HEK293 (cell line): ENCODE measurements at regions not wholly inside any gene's neighbourhood (a gene's known extent, or its start where the extent isn't known, plus 50 kb on each side); places are given as distances from the start of the nearest gene placed in this dataset.

Experiments
- CTCF ChIA-PET: fragments of 350-600 bp; formaldehyde crosslinking; extraction: SDS; loops from one replicate; lab custom pipeline; 2021; ENCODE audit warnings: antibody characterized with exemption; lab: Yijun Ruan, JAX
- POLR2A ChIA-PET: fragments of 300-600 bp; formaldehyde crosslinking; extraction: SDS; loops from one replicate; lab custom pipeline; 2020; ENCODE audit warnings: antibody characterized with exemption, inconsistent platforms; lab: Yijun Ruan, JAX
- H3K27ac ChIP-seq: fragments of 200-500 bp; sonication (Bioruptor generic); 2 replicates; pipeline ENCODE4 v1.5.1; 2014; ENCODE audit warnings: low read depth, low read length, control low read depth, inconsistent platforms; ENCODE audit errors: extremely low read depth
- H3K36me3 ChIP-seq, 2 experiments: fragments of 200-500 bp in 1 of 2; sonication (Bioruptor generic) in 1 of 2; 1 replicate in 1 of 2; 2 replicates in 1 of 2; pipeline ENCODE4 v1.5.1; 2014 to 2017; ENCODE audit warnings: inconsistent platforms in 2 of 2, low read length in 2 of 2; ENCODE audit not compliant: control insufficient read depth in 2 of 2, insufficient read depth in 1 of 2
- H3K4me1 ChIP-seq: fragments of 200-500 bp; sonication (Bioruptor generic); 2 replicates; pipeline ENCODE4 v1.5.1; 2014; ENCODE audit warnings: mild to moderate bottlenecking, low read length, inconsistent platforms; ENCODE audit not compliant: control insufficient read depth, insufficient read depth
- H3K4me3 ChIP-seq: 2 replicates; pipeline ENCODE4 v1.5.1; 2011; ENCODE audit warnings: low read depth, mild to moderate bottlenecking, control low read depth, low read length, moderate library complexity
- H3K9me3 ChIP-seq: fragments of 200-500 bp; sonication (Bioruptor generic); 2 replicates; pipeline ENCODE4 v1.5.1; 2014; ENCODE audit warnings: low read depth, low read length, inconsistent platforms; ENCODE audit not compliant: control insufficient read depth, insufficient read depth
- KLF16 ChIP-seq: fragments of 450-650 bp; formaldehyde crosslinking; IDR thresholded peaks from 2 replicates; pipeline ENCODE4 v1.5.1; 2017; ENCODE audit warnings: missing biosample characterization, missing genetic modification characterization
- KLF7 ChIP-seq: fragments of 450-650 bp; formaldehyde crosslinking; IDR thresholded peaks from 2 replicates; pipeline ENCODE4 v1.5.1; 2016; ENCODE audit warnings: missing biosample characterization, missing genetic modification characterization, borderline replicate concordance
- SETDB1 ChIP-seq: IDR thresholded peaks from one replicate; pipeline ENCODE4 v1.6.1; 2017; ENCODE audit warnings: mild to moderate bottlenecking, low read length, moderate library complexity, mixed read lengths; ENCODE audit not compliant: insufficient read length
- WT1 ChIP-seq: fragments of 450-650 bp; formaldehyde crosslinking; IDR thresholded peaks from 2 replicates; pipeline ENCODE4 v1.5.1; 2016; ENCODE audit warnings: missing biosample characterization, missing genetic modification characterization
- ZBTB11 ChIP-seq: fragments of 450-650 bp; formaldehyde crosslinking; conservative IDR thresholded peaks from 2 replicates; pipeline ENCODE4 v1.5.1; 2016; ENCODE audit warnings: low read depth, missing biosample characterization, missing genetic modification characterization
- ZFP3 ChIP-seq: fragments of 450-650 bp; formaldehyde crosslinking; IDR thresholded peaks from 2 replicates; pipeline ENCODE4 v1.5.1; 2016; ENCODE audit warnings: low read depth, missing biosample characterization, missing genetic modification characterization
- ZFP37 ChIP-seq: fragments of 450-650 bp; formaldehyde crosslinking; IDR thresholded peaks from 2 replicates; pipeline ENCODE4 v1.5.1; 2016; ENCODE audit warnings: missing biosample characterization, missing genetic modification characterization
- ZNF155 ChIP-seq: fragments of 450-650 bp; formaldehyde crosslinking; IDR thresholded peaks from 2 replicates; pipeline ENCODE4 v1.5.1; 2016; ENCODE audit warnings: missing biosample characterization, missing genetic modification characterization
- ZNF16 ChIP-seq: fragments of 450-650 bp; formaldehyde crosslinking; IDR thresholded peaks from 2 replicates; pipeline ENCODE4 v1.5.1; 2016; ENCODE audit warnings: low read depth, missing biosample characterization, missing genetic modification characterization
- ZNF335 ChIP-seq: fragments of 450-650 bp; formaldehyde crosslinking; conservative IDR thresholded peaks from 2 replicates; pipeline ENCODE4 v1.5.1; 2016; ENCODE audit warnings: missing biosample characterization, missing genetic modification characterization
- ZNF366 ChIP-seq: fragments of 450-650 bp; formaldehyde crosslinking; conservative IDR thresholded peaks from 2 replicates; pipeline ENCODE4 v1.5.1; 2016; ENCODE audit warnings: missing biosample characterization, missing genetic modification characterization
- ZNF416 ChIP-seq: fragments of 450-650 bp; formaldehyde crosslinking; IDR thresholded peaks from 2 replicates; pipeline ENCODE4 v1.5.1; 2016; ENCODE audit warnings: missing biosample characterization, missing genetic modification characterization
- ZNF426 ChIP-seq: fragments of 450-650 bp; formaldehyde crosslinking; IDR thresholded peaks from 2 replicates; pipeline ENCODE4 v1.5.1; 2017; ENCODE audit warnings: missing biosample characterization, missing genetic modification characterization, mild to moderate bottlenecking, inconsistent platforms, moderate library complexity
- ZNF548 ChIP-seq: fragments of 450-650 bp; formaldehyde crosslinking; IDR thresholded peaks from 2 replicates; pipeline ENCODE4 v1.5.1; 2016; ENCODE audit warnings: missing biosample characterization, missing genetic modification characterization
- ZNF558 ChIP-seq: fragments of 450-650 bp; formaldehyde crosslinking; IDR thresholded peaks from 2 replicates; pipeline ENCODE4 v1.5.1; 2016; ENCODE audit warnings: missing biosample characterization, missing genetic modification characterization
- ZNF621 ChIP-seq: fragments of 450-650 bp; formaldehyde crosslinking; IDR thresholded peaks from 2 replicates; pipeline ENCODE4 v1.5.1; 2017; ENCODE audit warnings: missing biosample characterization, missing genetic modification characterization
- ZNF623 ChIP-seq: fragments of 450-650 bp; formaldehyde crosslinking; IDR thresholded peaks from 2 replicates; pipeline ENCODE4 v1.5.1; 2016; ENCODE audit warnings: missing biosample characterization, missing genetic modification characterization
- ZNF624 ChIP-seq: fragments of 450-650 bp; formaldehyde crosslinking; IDR thresholded peaks from 2 replicates; pipeline ENCODE4 v1.5.1; 2017; ENCODE audit warnings: missing biosample characterization, missing genetic modification characterization
- ZNF677 ChIP-seq: fragments of 450-650 bp; IDR thresholded peaks from 2 replicates; pipeline ENCODE4 v1.5.0; 2018; ENCODE audit warnings: missing biosample characterization, mild to moderate bottlenecking, missing genetic modification characterization, moderate library complexity
- ZXDB ChIP-seq: fragments of 450-650 bp; formaldehyde crosslinking; IDR thresholded peaks from 2 replicates; pipeline ENCODE4 v1.5.1; 2016; ENCODE audit warnings: missing biosample characterization, missing genetic modification characterization
- TF ChIP-seq, protein P1 (sequence below): IDR thresholded peaks from 2 replicates; pipeline ENCODE4 v1.6.1; 2011; ENCODE audit warnings: mild to moderate bottlenecking, low read depth, low read length, borderline replicate concordance
- TF ChIP-seq, protein P2 (sequence below): fragments of 450-650 bp; formaldehyde crosslinking; IDR thresholded peaks from 2 replicates; pipeline ENCODE4 v1.5.1; 2017; ENCODE audit warnings: missing biosample characterization, missing genetic modification characterization

DNA sequence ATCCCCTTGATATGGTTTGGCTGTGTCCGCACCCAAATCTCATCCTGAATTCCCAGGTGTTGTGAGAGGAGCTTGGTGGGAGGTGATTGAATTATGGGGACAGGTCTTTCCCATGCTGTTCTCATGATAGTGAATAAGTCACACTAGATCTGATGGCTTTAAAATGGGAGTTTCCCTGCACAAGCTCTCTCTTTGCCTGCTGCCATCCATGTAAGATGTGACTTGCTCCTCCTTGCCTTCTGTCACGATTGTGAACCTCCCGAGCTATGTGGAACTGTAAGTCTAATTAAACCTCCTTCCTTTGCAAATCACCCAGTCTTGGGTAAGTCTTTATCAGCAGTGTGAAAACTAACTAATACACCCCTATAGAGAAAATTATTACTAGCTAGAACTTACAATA lies 959.5 kb upstream of the ADGRL2 start:
- H3K9me3 ChIP-seq = no peaks in the 10 kb centered on the region
- H3K27ac ChIP-seq = no peak overlapping the region
- H3K4me3 ChIP-seq = no peak overlapping the region
- no peak for TF ChIP-seq ZBTB11 (tag by site-specific recombination)
- peak; percentile 68 for TF ChIP-seq SETDB1
- no peak for TF ChIP-seq WT1 (tag by site-specific recombination)
- H3K36me3 ChIP-seq = no peaks in the 10 kb centered on the region
- ChIA-PET POLR2A (no interaction called here), CTCF (no interaction called here)
- H3K4me1 ChIP-seq = no peaks in the 10 kb centered on the region

DNA sequence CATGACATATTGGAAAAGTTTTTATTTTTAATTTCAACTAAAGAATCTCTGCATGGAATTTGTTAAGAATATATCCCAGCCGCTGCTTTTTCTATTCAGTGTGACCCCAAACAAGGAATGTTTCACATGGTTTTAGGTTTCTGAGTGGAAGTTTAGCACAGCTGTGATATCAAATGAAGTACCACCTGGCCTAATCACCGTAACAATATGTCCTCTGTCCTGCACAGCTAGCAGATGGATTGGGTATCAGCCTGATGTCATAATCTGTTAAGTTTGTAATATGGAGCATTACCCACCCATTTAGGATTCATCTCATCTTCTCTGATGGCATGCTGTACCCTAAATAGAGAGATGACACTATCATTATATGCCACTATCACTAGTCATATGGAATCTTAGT lies 963.7 kb upstream of the ADGRL2 start:
- H3K4me1 ChIP-seq = no peaks in the 10 kb centered on the region
- no peaks in the 10 kb centered on the region for H3K36me3 ChIP-seq
- ChIA-PET CTCF (no interaction called here), POLR2A (no interaction called here)
- H3K27ac ChIP-seq = no peak overlapping the region
- H3K4me3 ChIP-seq = no peak overlapping the region
- H3K9me3 ChIP-seq = no peaks in the 10 kb centered on the region
- no peak for TF ChIP-seq ZNF335 (tag by site-specific recombination)

DNA sequence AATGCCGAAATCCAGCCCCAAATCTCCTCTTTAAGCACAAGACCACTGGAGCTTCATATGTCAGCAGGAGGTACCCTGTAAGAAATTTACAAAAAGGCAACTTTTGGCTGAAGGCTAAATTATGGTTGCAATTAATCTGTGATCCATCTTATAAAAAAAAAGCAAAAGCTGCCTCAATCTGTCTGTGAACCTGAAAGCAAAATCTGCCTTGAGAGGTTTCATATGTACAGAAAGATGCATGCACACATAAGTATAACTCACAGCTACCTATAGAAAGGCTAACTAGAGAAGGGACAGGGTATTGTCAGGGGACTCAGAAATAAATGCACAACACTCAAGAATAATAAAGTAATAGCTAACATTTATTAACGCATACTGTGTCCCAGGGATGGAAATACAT lies 964.2 kb upstream of the ADGRL2 start:
- Histone ChIP-seq H3K9me3 (no peaks in the 10 kb centered on the region), H3K36me3 (no peaks in the 10 kb centered on the region), H3K27ac (no peak overlapping the region), H3K4me1 (no peaks in the 10 kb centered on the region), H3K4me3 (no peak overlapping the region)
- POLR2A ChIA-PET = no interaction called here
- CTCF ChIA-PET = no interaction called here
- TF ChIP-seq ZNF16 (no peak), ZNF366 (no peak), ZNF155 (no peak), ZNF623 (tag by site-specific recombination) (no peak), ZNF416 (tag by site-specific recombination) (no peak), KLF7 (no peak), ZNF426 (no peak), ZXDB (tag by site-specific recombination) (no peak)

DNA sequence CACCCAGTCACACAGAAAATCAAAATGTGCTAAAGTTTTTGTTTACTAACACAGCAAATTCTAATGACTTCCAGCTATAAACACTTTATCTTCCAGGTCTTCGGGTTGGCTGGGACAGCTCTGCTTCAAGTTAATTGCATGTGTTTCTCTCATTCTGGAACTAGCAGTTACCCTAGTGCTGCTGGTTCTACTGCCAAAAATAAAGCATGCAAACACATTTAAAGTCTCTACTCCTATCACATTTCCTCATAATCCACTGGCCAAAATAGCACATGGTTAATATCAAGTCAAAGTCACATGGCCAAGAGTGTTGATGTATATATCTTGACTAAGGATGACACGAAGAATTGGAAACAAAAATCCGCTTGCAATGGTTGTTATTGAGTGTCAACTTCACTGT lies 973.1 kb upstream of the ADGRL2 start:
- POLR2A ChIA-PET = no interaction called here
- no peak overlapping the region for H3K4me3 ChIP-seq
- TF ChIP-seq ZNF677 (tag by site-specific recombination) = no peak
- TF ChIP-seq KLF7 = no peak
- no peak for TF ChIP-seq ZNF621 (tag by site-specific recombination)
- no peak for TF ChIP-seq ZFP3 (tag by site-specific recombination)
- TF ChIP-seq ZNF624 (tag by site-specific recombination) = no peak
- no peak for TF ChIP-seq ZFP37 (tag by site-specific recombination)
- TF ChIP-seq ZNF558 (tag by site-specific recombination) = no peak
- TF ChIP-seq ZNF548 (tag by site-specific recombination) = no peak
- TF ChIP-seq, protein P1, sequence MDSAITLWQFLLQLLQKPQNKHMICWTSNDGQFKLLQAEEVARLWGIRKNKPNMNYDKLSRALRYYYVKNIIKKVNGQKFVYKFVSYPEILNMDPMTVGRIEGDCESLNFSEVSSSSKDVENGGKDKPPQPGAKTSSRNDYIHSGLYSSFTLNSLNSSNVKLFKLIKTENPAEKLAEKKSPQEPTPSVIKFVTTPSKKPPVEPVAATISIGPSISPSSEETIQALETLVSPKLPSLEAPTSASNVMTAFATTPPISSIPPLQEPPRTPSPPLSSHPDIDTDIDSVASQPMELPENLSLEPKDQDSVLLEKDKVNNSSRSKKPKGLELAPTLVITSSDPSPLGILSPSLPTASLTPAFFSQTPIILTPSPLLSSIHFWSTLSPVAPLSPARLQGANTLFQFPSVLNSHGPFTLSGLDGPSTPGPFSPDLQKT = no peak
- no peak for TF ChIP-seq KLF16 (tag by site-specific recombination)
- TF ChIP-seq, protein P2, sequence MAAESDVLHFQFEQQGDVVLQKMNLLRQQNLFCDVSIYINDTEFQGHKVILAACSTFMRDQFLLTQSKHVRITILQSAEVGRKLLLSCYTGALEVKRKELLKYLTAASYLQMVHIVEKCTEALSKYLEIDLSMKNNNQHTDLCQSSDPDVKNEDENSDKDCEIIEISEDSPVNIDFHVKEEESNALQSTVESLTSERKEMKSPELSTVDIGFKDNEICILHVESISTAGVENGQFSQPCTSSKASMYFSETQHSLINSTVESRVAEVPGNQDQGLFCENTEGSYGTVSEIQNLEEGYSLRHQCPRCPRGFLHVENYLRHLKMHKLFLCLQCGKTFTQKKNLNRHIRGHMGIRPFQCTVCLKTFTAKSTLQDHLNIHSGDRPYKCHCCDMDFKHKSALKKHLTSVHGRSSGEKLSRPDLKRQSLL (tag by site-specific recombination) = no peak
- TF ChIP-seq, all 188 proteins: peak for 0
- no peaks in the 10 kb centered on the region for H3K36me3 ChIP-seq
- H3K9me3 ChIP-seq = no peaks in the 10 kb centered on the region
- H3K4me1 ChIP-seq = no peaks in the 10 kb centered on the region
- H3K27ac ChIP-seq = no peak overlapping the region
- CTCF ChIA-PET = no interaction called here
